Neural progenitor cell (in vitro differentiated cells): ENCODE measurements at regions not wholly inside any gene's neighbourhood (a gene's known extent, or its start where the extent isn't known, plus 50 kb on each side); places are given as distances from the start of the nearest gene placed in this dataset.

ENCODE experiments used
- EZH2 ChIP-seq: fragments of 200-600 bp; sonication (generic); IDR thresholded peaks from 2 replicates; pipeline ENCODE4 v1.6.1; 2017; ENCODE audit warnings: antibody characterized with exemption, mild to moderate bottlenecking, moderate library complexity
- EZH2phosphoT487 ChIP-seq: fragments of 200-600 bp; sonication (generic); IDR thresholded peaks from 2 replicates; pipeline ENCODE4 v1.6.1; 2017; ENCODE audit warnings: antibody characterized with exemption
- TF ChIP-seq, protein P1 (sequence below): fragments of 200-600 bp; sonication (generic); IDR thresholded peaks from 2 replicates; pipeline ENCODE4 v1.5.1; 2017; ENCODE audit warnings: antibody characterized with exemption, mild to moderate bottlenecking

DNA sequence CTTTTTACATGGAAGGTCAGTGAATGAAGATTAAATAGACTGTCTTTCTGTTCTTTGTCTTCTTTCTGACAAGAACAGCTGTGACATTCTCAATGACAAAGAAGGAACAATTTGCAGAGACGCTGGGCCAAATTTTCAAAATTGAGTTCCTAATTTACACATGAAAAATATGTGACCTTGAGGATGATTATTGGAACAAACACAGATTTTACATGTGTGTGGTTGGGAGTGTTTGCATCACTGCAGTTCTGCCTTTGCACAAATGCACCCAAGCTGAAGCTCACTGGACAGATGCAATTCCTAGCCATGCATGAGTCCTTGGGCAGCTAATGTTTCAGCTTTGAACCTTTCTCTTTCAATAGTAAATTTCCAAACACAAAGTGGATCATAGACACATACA is 350.8 kb downstream of the QKI start:
- TF ChIP-seq, protein P1, sequence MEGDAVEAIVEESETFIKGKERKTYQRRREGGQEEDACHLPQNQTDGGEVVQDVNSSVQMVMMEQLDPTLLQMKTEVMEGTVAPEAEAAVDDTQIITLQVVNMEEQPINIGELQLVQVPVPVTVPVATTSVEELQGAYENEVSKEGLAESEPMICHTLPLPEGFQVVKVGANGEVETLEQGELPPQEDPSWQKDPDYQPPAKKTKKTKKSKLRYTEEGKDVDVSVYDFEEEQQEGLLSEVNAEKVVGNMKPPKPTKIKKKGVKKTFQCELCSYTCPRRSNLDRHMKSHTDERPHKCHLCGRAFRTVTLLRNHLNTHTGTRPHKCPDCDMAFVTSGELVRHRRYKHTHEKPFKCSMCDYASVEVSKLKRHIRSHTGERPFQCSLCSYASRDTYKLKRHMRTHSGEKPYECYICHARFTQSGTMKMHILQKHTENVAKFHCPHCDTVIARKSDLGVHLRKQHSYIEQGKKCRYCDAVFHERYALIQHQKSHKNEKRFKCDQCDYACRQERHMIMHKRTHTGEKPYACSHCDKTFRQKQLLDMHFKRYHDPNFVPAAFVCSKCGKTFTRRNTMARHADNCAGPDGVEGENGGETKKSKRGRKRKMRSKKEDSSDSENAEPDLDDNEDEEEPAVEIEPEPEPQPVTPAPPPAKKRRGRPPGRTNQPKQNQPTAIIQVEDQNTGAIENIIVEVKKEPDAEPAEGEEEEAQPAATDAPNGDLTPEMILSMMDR = no peak
- TF ChIP-seq EZH2phosphoT487 = no peak
- no peak for TF ChIP-seq EZH2
